Liver (tissue), 8 donors: ENCODE measurements at regions not wholly inside any gene's neighbourhood (a gene's known extent, or its start where the extent isn't known, plus 50 kb on each side); places are given as distances from the start of the nearest gene placed in this dataset.

Experiments used
- DNase-seq: peaks from one replicate; pipeline ENCODE4 v3.0.0-alpha.2; 2017; ENCODE audit warnings: low spot score
- H3K27ac ChIP-seq, 2 donors: one replicate each; pipeline ENCODE4 v1.7.0; 2013; ENCODE audit warnings: inconsistent platforms in 2 of 2, low read length in 2 of 2, control low read depth in 1 of 2, low read depth in 1 of 2, mild to moderate bottlenecking in 1 of 2
- H3K27me3 ChIP-seq, 4 donors: one replicate each; pipeline versions ENCODE4 v1.6.1 to v1.7.0; 2013; ENCODE audit warnings: low read length in 3 of 4, inconsistent platforms in 1 of 4, mild to moderate bottlenecking in 1 of 4, moderate library complexity in 1 of 4; ENCODE audit not compliant: control insufficient read depth in 4 of 4, insufficient read depth in 4 of 4
- H3K36me3 ChIP-seq, 4 donors: one replicate each; pipeline versions ENCODE4 v1.6.1 to v1.7.0; 2013; ENCODE audit warnings: low read length in 3 of 4, mild to moderate bottlenecking in 3 of 4, low read depth in 1 of 4, moderate library complexity in 1 of 4; ENCODE audit not compliant: control insufficient read depth in 4 of 4, insufficient read depth in 3 of 4
- H3K4me1 ChIP-seq, 4 donors: one replicate each; pipeline versions ENCODE4 v1.6.1 to v1.7.0; 2013; ENCODE audit warnings: low read length in 3 of 4, mild to moderate bottlenecking in 3 of 4, moderate library complexity in 1 of 4; ENCODE audit not compliant: control insufficient read depth in 4 of 4, insufficient read depth in 4 of 4
- H3K4me3 ChIP-seq, 3 donors: one replicate each; pipeline versions ENCODE4 v1.6.1 to v1.7.0; 2013; ENCODE audit warnings: low read length in 3 of 3, control low read depth in 1 of 3, low read depth in 1 of 3, mild to moderate bottlenecking in 1 of 3
- H3K9ac ChIP-seq, 2 donors: one replicate each; pipeline ENCODE4 v1.7.0; 2013; ENCODE audit warnings: low read length in 2 of 2, mild to moderate bottlenecking in 2 of 2, moderate library complexity in 2 of 2, control low read depth in 1 of 2, low read depth in 1 of 2
- H3K9me3 ChIP-seq, 4 donors: one replicate each; pipeline versions ENCODE4 v1.6.1 to v1.7.0; 2013; ENCODE audit warnings: low read length in 3 of 4; ENCODE audit not compliant: control insufficient read depth in 4 of 4
- ATF3 ChIP-seq: IDR thresholded peaks from 2 replicates; pipeline ENCODE4 v1.6.1; 2016; ENCODE audit warnings: antibody characterized with exemption
- CTCF ChIP-seq: fragments of 150-350 bp; IDR thresholded peaks from 2 replicates; pipeline ENCODE4 v1.5.1; 2017; ENCODE audit warnings: improper control_type of control experiment, low read depth, low read length; ENCODE audit not compliant: missing input control
- EGR1 ChIP-seq, 2 donors: IDR thresholded peaks; 2 replicates each; pipeline ENCODE4 v1.6.1; 2016 to 2018; ENCODE audit warnings: antibody characterized with exemption in 2 of 2, low read depth in 2 of 2
- FOXA1 ChIP-seq: IDR thresholded peaks from 2 replicates; pipeline ENCODE4 v1.6.1; 2016; ENCODE audit warnings: antibody characterized with exemption
- FOXA2 ChIP-seq: IDR thresholded peaks from 2 replicates; pipeline ENCODE4 v1.6.1; 2016; ENCODE audit warnings: antibody characterized with exemption
- GABPA ChIP-seq, 2 donors: IDR thresholded peaks in 1 of 2; conservative IDR thresholded peaks in 1 of 2; 2 replicates each; pipeline ENCODE4 v1.6.1; 2016; ENCODE audit warnings: antibody characterized with exemption in 2 of 2, mild to moderate bottlenecking in 1 of 2, moderate library complexity in 1 of 2
- JUND ChIP-seq, 2 donors: IDR thresholded peaks; 2 replicates each; pipeline ENCODE4 v1.6.1; 2016; ENCODE audit warnings: antibody characterized with exemption in 2 of 2
- MAX ChIP-seq: IDR thresholded peaks from 2 replicates; pipeline ENCODE4 v1.6.1; 2016; ENCODE audit warnings: antibody characterized with exemption
- NR2F2 ChIP-seq: IDR thresholded peaks from 2 replicates; pipeline ENCODE4 v1.6.1; 2016; ENCODE audit warnings: antibody characterized with exemption
- RAD21 ChIP-seq, 2 donors: IDR thresholded peaks; 2 replicates each; pipeline ENCODE4 v1.6.1; 2016; ENCODE audit warnings: antibody characterized with exemption in 2 of 2, mild to moderate bottlenecking in 2 of 2
- RXRA ChIP-seq, 2 donors: IDR thresholded peaks; 2 replicates each; pipeline ENCODE4 v1.6.1; 2017 to 2018; ENCODE audit warnings: antibody characterized with exemption in 2 of 2, mild to moderate bottlenecking in 1 of 2
- SP1 ChIP-seq: IDR thresholded peaks from 2 replicates; pipeline ENCODE4 v1.6.1; 2018; ENCODE audit warnings: antibody characterized with exemption, mild to moderate bottlenecking
- TAF1 ChIP-seq: conservative IDR thresholded peaks from 2 replicates; pipeline ENCODE4 v1.6.1; 2016; ENCODE audit warnings: antibody characterized with exemption, mild to moderate bottlenecking
- YY1 ChIP-seq: IDR thresholded peaks from 2 replicates; pipeline ENCODE4 v1.6.1; 2016; ENCODE audit warnings: antibody characterized with exemption, mild to moderate bottlenecking
- ZBTB33 ChIP-seq: IDR thresholded peaks from 2 replicates; pipeline ENCODE4 v1.6.1; 2016; ENCODE audit warnings: antibody characterized with exemption
- WGBS: extraction: QIAGEN DNeasy Blood & Tissue Kit; methylation state at CpG from one replicate; pipeline ENCODE4 v1.1.7; 2013; 5-methylcytosine and 5-hydroxymethylcytosine counted together
- donor health status: healthy.
- donor health status: healthy.
- donor health status: healthy.
- donor health status: healthy.
- donor health status: healthy.

- no peak overlapping the region for H3K27ac ChIP-seq
- H3K36me3 ChIP-seq = no peaks in the 10 kb centered on the region
- DNase-seq = no peak
- TF ChIP-seq SP1 (no peak), MAX (no peak), FOXA2 (no peak), NR2F2 (no peak), TAF1 (no peak)
- no peak overlapping the region for H3K9ac ChIP-seq
- no peaks in the 10 kb centered on the region for H3K9me3 ChIP-seq
- peaks cover 0 to 2% (median 0%) of the 10 kb centered on the region in 4 donors for H3K27me3 ChIP-seq
- no peak overlapping the region for H3K4me3 ChIP-seq
- no peaks in the 10 kb centered on the region for H3K4me1 ChIP-seq
- WGBS = 93% methylated on average over 2 of the region's 2 CpGs
These were observed 256.2 kb upstream of the NPSR1 start for GRCh38 chr7:34401776-34402175.

GRCh38 chr7:34406848-34407530, 251.0 kb upstream of the NPSR1 start:
- no peaks in the 10 kb centered on the region for H3K4me1 ChIP-seq
- H3K27me3 ChIP-seq = peaks cover 0 to 2% (median 0%) of the 10 kb centered on the region in 4 donors
- H3K27ac ChIP-seq = no peak overlapping the region
- WGBS = 87% methylated on average over 5 of the region's 5 CpGs
- no peak overlapping the region for H3K4me3 ChIP-seq
- TF ChIP-seq SP1 = no peak
- no peak for TF ChIP-seq YY1
- no peak for TF ChIP-seq EGR1 (IDR thresholded peaks at IDR 0.05; ENCODE audit: low read depth in 2 of 2)
- no peak for TF ChIP-seq MAX
- no peak for TF ChIP-seq NR2F2
- no peak for TF ChIP-seq FOXA2
- no peak for TF ChIP-seq JUND (IDR thresholded peaks at IDR 0.05)
- TF ChIP-seq ATF3 = no peak
- TF ChIP-seq RXRA (IDR thresholded peaks at IDR 0.05) = no peak
- TF ChIP-seq RAD21 (IDR thresholded peaks at IDR 0.05) = no peak
- no peak for TF ChIP-seq FOXA1
- no peak for TF ChIP-seq TAF1
- TF ChIP-seq CTCF = no peak
- TF ChIP-seq ZBTB33 = no peak
- TF ChIP-seq GABPA (IDR thresholded peaks at IDR 0.05 in 1 of 2, conservative IDR thresholded peaks at IDR 0.05 in 1 of 2) = no peak
- DNase-seq = no peak
- H3K9ac ChIP-seq = no peak overlapping the region
- no peaks in the 10 kb centered on the region for H3K9me3 ChIP-seq
- no peaks in the 10 kb centered on the region for H3K36me3 ChIP-seq
